K562 (cell line): ENCODE measurements at regions not wholly inside any gene's neighbourhood (a gene's known extent, or its start where the extent isn't known, plus 50 kb on each side); places are given as distances from the start of the nearest gene placed in this dataset.
A peak's percentile ranks its signal among the peaks of the same experiment; 100 is the strongest.

Experiments
- BCLAF1 ChIP-seq, 2 experiments: fragments of 450-650 bp in 1 of 2; IDR thresholded peaks; 2 replicates each; pipeline ENCODE4 v1.6.1; 2011 to 2017; ENCODE audit warnings: low read depth in 2 of 2, antibody characterized with exemption in 1 of 2, borderline replicate concordance in 1 of 2, low read length in 1 of 2, mild to moderate bottlenecking in 1 of 2, mixed read lengths in 1 of 2; ENCODE audit not compliant: control insufficient read depth in 1 of 2
- CAMTA2 ChIP-seq: fragments of 250-450 bp; sonication (Bioruptor Pico); conservative IDR thresholded peaks from 2 replicates; pipeline ENCODE4 v1.5.1; 2022
- CBX3 ChIP-seq, 2 experiments: IDR thresholded peaks; 1 replicate in 1 of 2; 2 replicates in 1 of 2; pipeline ENCODE4 v1.6.1; 2012; ENCODE audit warnings: inconsistent platforms in 2 of 2, low read length in 2 of 2, borderline replicate concordance in 1 of 2, control low read depth in 1 of 2
- DLX4 ChIP-seq: fragments of 250-450 bp; sonication (Bioruptor Pico); IDR thresholded peaks from 2 replicates; pipeline ENCODE4 v1.6.1; 2021; ENCODE audit warnings: mild to moderate bottlenecking
- FOXP1 ChIP-seq: sonication (generic); formaldehyde crosslinking; IDR thresholded peaks from 2 replicates; pipeline ENCODE4 v1.8.0; 2022; ENCODE audit warnings: mild to moderate bottlenecking, missing genetic modification reagents
- HMBOX1 ChIP-seq: sonication (generic); IDR thresholded peaks from 2 replicates; pipeline ENCODE4 v1.6.1; 2016
- NCOR1 ChIP-seq: fragments of 450-650 bp; IDR thresholded peaks from 2 replicates; pipeline ENCODE4 v1.6.1; 2016; ENCODE audit warnings: mild to moderate bottlenecking, moderate library complexity
- NFRKB ChIP-seq: fragments of 450-650 bp; IDR thresholded peaks from 2 replicates; pipeline ENCODE4 v1.6.1; 2016; ENCODE audit warnings: low read depth
- PHB ChIP-seq: fragments of 250-450 bp; sonication (Bioruptor Pico); IDR thresholded peaks from 2 replicates; pipeline ENCODE4 v1.5.0; 2021
- TBL1XR1 ChIP-seq, 2 experiments: IDR thresholded peaks; 2 replicates each; pipeline ENCODE4 v1.6.1; 2012; ENCODE audit warnings: improper control_type of control experiment in 2 of 2, low read length in 2 of 2, mild to moderate bottlenecking in 1 of 2
- TEAD1 ChIP-seq, 2 experiments: fragments of 450-650 bp in 1 of 2; sonication (generic) in 1 of 2; formaldehyde crosslinking; IDR thresholded peaks; 2 replicates each; pipeline versions ENCODE4 v1.4.0 to v1.8.0; 2020 to 2022; ENCODE audit warnings: mild to moderate bottlenecking in 2 of 2, missing genetic modification reagents in 1 of 2
- TFAP4 ChIP-seq: sonication (generic); formaldehyde crosslinking; IDR thresholded peaks from 2 replicates; pipeline ENCODE4 v1.8.0; 2022; ENCODE audit warnings: missing genetic modification reagents, mild to moderate bottlenecking, moderate library complexity, borderline replicate concordance
- WHSC1 ChIP-seq: IDR thresholded peaks from one replicate; pipeline ENCODE4 v1.6.1; 2012; ENCODE audit warnings: low read length, control low read depth, inconsistent platforms
- ZNF263 ChIP-seq: sonication (generic); formaldehyde crosslinking; IDR thresholded peaks from 2 replicates; pipeline ENCODE4 v1.8.0; 2022; ENCODE audit warnings: mild to moderate bottlenecking, missing genetic modification reagents, borderline replicate concordance
- ZNF444 ChIP-seq: fragments of 250-450 bp; sonication (Bioruptor Pico); IDR thresholded peaks from 2 replicates; pipeline ENCODE4 v1.4.0; 2020; ENCODE audit warnings: mild to moderate bottlenecking, moderate library complexity
- ZNF592 ChIP-seq: fragments of 450-650 bp; IDR thresholded peaks from 2 replicates; pipeline ENCODE4 v1.6.1; 2017; ENCODE audit warnings: antibody characterized with exemption, mild to moderate bottlenecking

DNA sequence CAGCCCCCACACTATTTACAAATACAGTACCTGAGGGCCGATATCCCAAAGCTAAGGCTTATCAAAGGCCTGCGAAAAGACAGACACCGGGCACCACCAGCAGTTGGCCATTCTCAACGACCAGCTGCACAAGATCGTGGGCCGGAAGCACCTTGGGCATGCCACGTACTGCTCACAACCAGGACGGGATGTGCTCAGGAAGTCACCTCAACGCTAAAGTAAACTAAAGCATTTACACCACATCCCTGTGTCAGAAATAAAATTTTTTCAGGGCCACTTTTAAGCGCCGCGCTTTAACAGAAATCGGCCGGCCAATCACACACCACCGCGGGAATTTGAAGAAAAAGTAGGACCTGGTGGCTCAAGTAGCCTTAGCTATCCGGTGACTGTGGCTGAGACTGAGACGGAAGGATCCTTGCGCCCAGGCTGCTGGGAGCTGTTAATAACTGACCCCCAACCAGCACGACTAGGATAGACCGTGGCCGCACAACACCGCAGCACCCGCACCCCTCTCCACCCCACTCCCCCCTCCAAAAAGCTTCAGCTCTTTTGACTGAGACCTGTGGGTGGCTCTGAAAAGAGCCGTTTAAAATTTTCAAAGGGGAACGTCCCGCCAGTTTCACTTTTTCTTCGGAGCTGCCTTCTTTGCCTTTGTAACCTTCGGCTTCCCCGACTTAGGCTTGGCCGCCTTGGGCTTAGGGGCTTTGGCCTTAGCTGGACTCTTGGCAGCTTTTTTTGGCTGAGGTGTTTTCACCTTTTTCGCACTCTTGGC is 131.2 kb upstream of the BTN3A2 start (continued):
- TF ChIP-seq ZNF592 (peak; percentile 81), TBL1XR1 (IDR thresholded peaks at IDR 0.05; ENCODE audit: low read length in 2 of 2) (peak in 1 of 2 experiments; percentile 59; a peak in 3 of 4 replicates), NCOR1 (0 out of 2 replicates have a peak, but pooled peaks have one; percentile 16), WHSC1 (no peak), TEAD1 (CRISPR knock-in tag; IDR thresholded peaks at IDR 0.05) (peak; percentile 20 to 54; a peak in 1 of 4 replicates), TFAP4 (peak; percentile 63; the same call in 1 of the 2 replicates), BCLAF1 (IDR thresholded peaks at IDR 0.05; ENCODE audit: borderline replicate concordance in 1 of 2, control insufficient read depth in 1 of 2, low read depth in 2 of 2, low read length in 1 of 2) (peak in 1 of 2 experiments; percentile 93; a peak in 2 of 4 replicates), CAMTA2 (no peak), ZNF263 (peak; percentile 57; the same call in 1 of the 2 replicates), DLX4 (CRISPR knock-in tag) (0 out of 2 replicates have a peak, but pooled peaks have one; percentile 24), NFRKB (0 out of 2 replicates have a peak, but pooled peaks have one; percentile 10), ZNF444 (0 out of 2 replicates have a peak, but pooled peaks have one; percentile 22), FOXP1 (CRISPR knock-in tag) (peak; percentile 60), PHB (CRISPR knock-in tag) (no peak), CBX3 (IDR thresholded peaks at IDR 0.05; ENCODE audit: borderline replicate concordance in 1 of 2, low read length in 2 of 2) (peak in 1 of 2 experiments; percentile 58; a peak in 1 of 3 replicates), HMBOX1 (peak; percentile 37; the same call in 1 of the 2 replicates)
